H1 (cell line): ENCODE measurements at regions not wholly inside any gene's neighbourhood (a gene's known extent, or its start where the extent isn't known, plus 50 kb on each side); places are given as distances from the start of the nearest gene placed in this dataset.

Experiments used
- CTCF ChIA-PET: fragments of 300-600 bp; sonication (Branson Sonifier 250); formaldehyde crosslinking; loops from one replicate; lab custom pipeline; 2021; ENCODE audit not compliant: partially characterized antibody; lab: Charles Lee
- POLR2A ChIA-PET: fragments of 300-600 bp; sonication (Branson Sonifier 250); formaldehyde crosslinking; loops from one replicate; lab custom pipeline; 2021; ENCODE audit warnings: inconsistent platforms; ENCODE audit not compliant: partially characterized antibody; lab: Charles Lee
- DNase-seq, 2 experiments: peaks; one replicate each; pipeline versions ENCODE4 v3.0.0 to v3.0.0-alpha.2; 2010 to 2022; ENCODE audit warnings: low spot score in 2 of 2, low read depth in 1 of 2, mixed read lengths in 1 of 2
- FAIRE-seq: peaks from 2 replicates; lab custom pipeline; 2011; peaks lifted over from hg19 to GRCh38; lab: Jason Lieb, UNC
- H2AFZ ChIP-seq: 2 replicates; pipeline ENCODE4 v1.8.1; 2012; ENCODE audit warnings: low read length, inconsistent platforms
- H2AK5ac ChIP-seq: 2 replicates; pipeline ENCODE4 v1.6.1; 2013; ENCODE audit warnings: low read depth, low read length
- H2BK120ac ChIP-seq: replicated peaks from 2 replicates; pipeline ENCODE3; 2013; ENCODE audit warnings: low read depth, low read length, inconsistent platforms
- H2BK12ac ChIP-seq: 2 replicates; pipeline ENCODE4 v1.6.1; 2013; ENCODE audit warnings: low read depth, low read length
- H2BK15ac ChIP-seq: 2 replicates; pipeline ENCODE4 v1.6.1; 2013; ENCODE audit warnings: low read length
- H2BK20ac ChIP-seq: 2 replicates; pipeline ENCODE4 v1.6.1; 2013; ENCODE audit warnings: low read length
- H2BK5ac ChIP-seq: 2 replicates; pipeline ENCODE4 v1.6.1; 2013; ENCODE audit warnings: low read depth, low read length
- H3K14ac ChIP-seq: 2 replicates; pipeline ENCODE4 v1.6.1; 2013; ENCODE audit warnings: inconsistent platforms; ENCODE audit not compliant: insufficient read length
- H3K18ac ChIP-seq: 2 replicates; pipeline ENCODE4 v1.6.1; 2013; ENCODE audit warnings: low read length; ENCODE audit errors: extremely low read depth
- H3K23ac ChIP-seq: 2 replicates; pipeline ENCODE4 v1.6.1; 2013; ENCODE audit warnings: inconsistent platforms; ENCODE audit not compliant: insufficient read length
- H3K23me2 ChIP-seq: 2 replicates; pipeline ENCODE4 v1.6.1; 2013; ENCODE audit warnings: low read depth, low read length
- H3K27ac ChIP-seq: 2 replicates; pipeline ENCODE4 v1.6.1; 2011; ENCODE audit warnings: low read depth, low read length, inconsistent platforms
- H3K27me3 ChIP-seq, 4 experiments: replicated peaks in 1 of 4; 1 replicate in 1 of 4; 2 replicates in 3 of 4; pipeline versions ENCODE4 v1.6.1 to v1.8.1; 2011 to 2013; ENCODE audit warnings: low read length in 3 of 4, mild to moderate bottlenecking in 3 of 4, inconsistent platforms in 2 of 4, mixed read lengths in 2 of 4, moderate library complexity in 1 of 4; ENCODE audit not compliant: control insufficient read depth in 3 of 4, insufficient read depth in 3 of 4; ENCODE audit errors: extremely low read depth in 1 of 4
- H3K36me3 ChIP-seq, 4 experiments: 2 replicates each; pipeline versions ENCODE4 v1.6.1 to v1.8.1; 2011 to 2013; ENCODE audit warnings: mild to moderate bottlenecking in 4 of 4, low read length in 3 of 4, moderate library complexity in 2 of 4, control low read depth in 1 of 4, inconsistent platforms in 1 of 4; ENCODE audit not compliant: insufficient read depth in 4 of 4, control insufficient read depth in 2 of 4
- H3K4ac ChIP-seq: replicated peaks from 2 replicates; pipeline ENCODE3; 2013; ENCODE audit warnings: low read length, low read depth, mixed read lengths, inconsistent platforms; ENCODE audit not compliant: insufficient read length
- H3K4me1 ChIP-seq, 4 experiments: replicated peaks in 1 of 4; 1 replicate in 1 of 4; 2 replicates in 3 of 4; pipeline versions ENCODE4 v1.6.1 to v1.8.1; 2011 to 2013; ENCODE audit warnings: low read length in 3 of 4, inconsistent platforms in 2 of 4, mixed read lengths in 1 of 4; ENCODE audit not compliant: insufficient read depth in 4 of 4, control insufficient read depth in 3 of 4
- H3K4me2 ChIP-seq, 2 experiments: 2 replicates each; pipeline versions ENCODE4 v1.6.1 to v1.8.1; 2011 to 2013; ENCODE audit warnings: low read depth in 2 of 2, low read length in 2 of 2, control low read depth in 1 of 2, inconsistent platforms in 1 of 2, mild to moderate bottlenecking in 1 of 2; ENCODE audit not compliant: insufficient read depth in 1 of 2
- H3K4me3 ChIP-seq, 4 experiments: fragments of 200-600, 300-600 bp in 1 of 4; sonication (generic), shearing (Covaris generic), sonication (Bioruptor Twin) in 1 of 4; 2 replicates each; pipeline versions ENCODE4 v1.5.1 to v1.8.1; 2011 to 2016; ENCODE audit warnings: low read length in 4 of 4, low read depth in 3 of 4, control low read depth in 2 of 4, inconsistent platforms in 2 of 4, mild to moderate bottlenecking in 2 of 4, mixed read lengths in 1 of 4, moderate library complexity in 1 of 4; ENCODE audit not compliant: insufficient read depth in 2 of 4; ENCODE audit errors: extremely low read depth in 1 of 4
- H3K56ac ChIP-seq: replicated peaks from 2 replicates; pipeline ENCODE3; 2013; ENCODE audit warnings: low read depth, mild to moderate bottlenecking, mixed read lengths, low read length, inconsistent platforms; ENCODE audit not compliant: insufficient read length
- H3K79me1 ChIP-seq: 2 replicates; pipeline ENCODE4 v1.6.1; 2013; ENCODE audit warnings: low read depth, low read length, control low read depth
- H3K79me2 ChIP-seq, 2 experiments: 2 replicates each; pipeline versions ENCODE4 v1.6.1 to v1.8.1; 2012 to 2013; ENCODE audit warnings: low read length in 2 of 2, mild to moderate bottlenecking in 2 of 2, inconsistent platforms in 1 of 2; ENCODE audit not compliant: insufficient read depth in 2 of 2, control insufficient read depth in 1 of 2
- H3K9ac ChIP-seq, 4 experiments: replicated peaks in 1 of 4; 1 replicate in 1 of 4; 2 replicates in 3 of 4; pipeline versions ENCODE4 v1.6.1 to v1.8.1; 2011 to 2013; ENCODE audit warnings: low read depth in 3 of 4, low read length in 3 of 4, control low read depth in 2 of 4, mild to moderate bottlenecking in 2 of 4, moderate library complexity in 2 of 4, inconsistent platforms in 1 of 4; ENCODE audit errors: extremely low read depth in 1 of 4
- H3K9me3 ChIP-seq, 2 experiments: 2 replicates each; pipeline versions ENCODE4 v1.6.1 to v1.8.1; 2012 to 2013; ENCODE audit warnings: mild to moderate bottlenecking in 2 of 2, moderate library complexity in 2 of 2, control low read depth in 1 of 2, inconsistent platforms in 1 of 2, low read depth in 1 of 2, low read length in 1 of 2, mixed read lengths in 1 of 2; ENCODE audit not compliant: insufficient read depth in 2 of 2
- H4K20me1 ChIP-seq, 2 experiments: replicated peaks in 1 of 2; 2 replicates each; pipeline versions ENCODE3 to v1.8.1; 2011 to 2013; ENCODE audit warnings: inconsistent platforms in 2 of 2, low read length in 2 of 2, mild to moderate bottlenecking in 1 of 2; ENCODE audit not compliant: insufficient read depth in 2 of 2, control insufficient read depth in 1 of 2
- H4K5ac ChIP-seq: 2 replicates; pipeline ENCODE4 v1.6.1; 2013; ENCODE audit warnings: low read length, low read depth, mixed read lengths, inconsistent platforms; ENCODE audit not compliant: insufficient read length
- H4K8ac ChIP-seq: 2 replicates; pipeline ENCODE4 v1.8.0; 2013; ENCODE audit warnings: mild to moderate bottlenecking, moderate library complexity, low read length, inconsistent platforms; ENCODE audit not compliant: insufficient read depth; ENCODE audit errors: extremely low read depth
- H4K91ac ChIP-seq: replicated peaks from 2 replicates; pipeline ENCODE3; 2013; ENCODE audit warnings: low read length, mixed read lengths, inconsistent platforms; ENCODE audit not compliant: insufficient read length
- BRCA1 ChIP-seq: IDR thresholded peaks from 2 replicates; pipeline ENCODE4 v1.6.1; 2012; ENCODE audit warnings: low read depth, low read length, improper control_type of control experiment
- CBX5 ChIP-seq: fragments of 300-800, 300-1000 bp; sonication (generic); IDR thresholded peaks from 2 replicates; pipeline ENCODE4 v1.7.1; 2016; ENCODE audit warnings: antibody characterized with exemption, low read length, low read depth
- CBX8 ChIP-seq: fragments of 300-800, 300-1000 bp; sonication (generic); IDR thresholded peaks from 2 replicates; pipeline ENCODE4 v1.7.1; 2016; ENCODE audit warnings: low read depth, low read length, borderline replicate concordance
- CHD2 ChIP-seq: IDR thresholded peaks from 2 replicates; pipeline ENCODE4 v1.6.1; 2012; ENCODE audit warnings: low read length, improper control_type of control experiment
- FOSL1 ChIP-seq: IDR thresholded peaks from 2 replicates; pipeline ENCODE4 v1.6.1; 2011; ENCODE audit warnings: mild to moderate bottlenecking, low read depth, low read length, moderate library complexity; ENCODE audit not compliant: insufficient read depth
- HDAC2 ChIP-seq, 2 experiments: fragments of 300-600 bp in 1 of 2; sonication (generic) in 1 of 2; IDR thresholded peaks; 2 replicates each; pipeline ENCODE4 v1.6.1; 2011 to 2012; ENCODE audit warnings: low read depth in 2 of 2, low read length in 2 of 2, mild to moderate bottlenecking in 2 of 2, moderate library complexity in 2 of 2, borderline replicate concordance in 1 of 2, inconsistent platforms in 1 of 2
- POU5F1 ChIP-seq: IDR thresholded peaks from 2 replicates; pipeline ENCODE4 v1.6.1; 2011; ENCODE audit warnings: low read depth, mild to moderate bottlenecking, low read length, moderate library complexity
- SP2 ChIP-seq: IDR thresholded peaks from 2 replicates; pipeline ENCODE4 v1.6.1; 2012; ENCODE audit warnings: mild to moderate bottlenecking, low read length, inconsistent platforms
- TBP ChIP-seq: IDR thresholded peaks from 2 replicates; pipeline ENCODE4 v1.6.1; 2011; ENCODE audit warnings: low read depth, low read length, improper control_type of control experiment
- TCF12 ChIP-seq: IDR thresholded peaks from 2 replicates; pipeline ENCODE4 v1.6.1; 2011; ENCODE audit warnings: low read depth, mild to moderate bottlenecking, low read length
- YY1 ChIP-seq: IDR thresholded peaks from 2 replicates; pipeline ENCODE4 v1.6.1; 2011; ENCODE audit warnings: low read depth, mild to moderate bottlenecking, low read length
- WGBS, 2 experiments: shearing (Covaris generic) in 1 of 2; methylation state at CpG; one replicate each; pipeline versions ENCODE4 v1.1.6 to v1.1.7; 2013 to 2015; ENCODE audit warnings: low lambda C conversion rate in 2 of 2, mixed read lengths in 2 of 2, inconsistent platforms in 1 of 2, low coverage in 1 of 2, missing lambda C conversion rate in 1 of 2; ENCODE audit not compliant: insufficient replicate concordance in 2 of 2, insufficient coverage in 1 of 2, insufficient read length in 1 of 2; ENCODE audit errors: extremely low coverage in 1 of 2, missing lambda C conversion rate in 1 of 2; 5-methylcytosine and 5-hydroxymethylcytosine counted together
- TF ChIP-seq, protein P1 (sequence below), 3 experiments: IDR thresholded peaks; 1 replicate in 2 of 3; 2 replicates in 1 of 3; pipeline versions ENCODE4 v1.5.1 to v1.6.1; 2011; ENCODE audit warnings: low read length in 3 of 3, mild to moderate bottlenecking in 3 of 3, inconsistent platforms in 2 of 3, low read depth in 1 of 3, moderate library complexity in 1 of 3; ENCODE audit not compliant: insufficient read depth in 1 of 3; ENCODE audit errors: control extremely low read depth in 1 of 3

- Histone ChIP-seq H4K8ac (no peak overlapping the region), H3K56ac (no peak overlapping the region), H3K27ac (no peak overlapping the region), H3K36me3 (no peaks in the 10 kb centered on the region), H3K79me1 (no peaks in the 10 kb centered on the region), H2BK12ac (no peak overlapping the region), H3K9me3 (no peaks in the 10 kb centered on the region), H2AK5ac (no peak overlapping the region), H3K4me2 (no peak overlapping the region), H2BK15ac (no peak overlapping the region), H3K4me3 (no peak overlapping the region), H2BK120ac (no peak overlapping the region), H3K9ac (no peak overlapping the region), H3K23me2 (peaks cover 2% of the 10 kb centered on the region; the same call in 1 of the 2 replicates), H3K14ac (no peak overlapping the region), H2BK20ac (no peak overlapping the region), H3K79me2 (no peaks in the 10 kb centered on the region), H4K91ac (no peak overlapping the region), H4K5ac (no peak overlapping the region), H4K20me1 (no peaks in the 10 kb centered on the region), H3K4ac (no peak overlapping the region), H3K4me1 (no peaks in the 10 kb centered on the region), H3K23ac (no peak overlapping the region), H3K18ac (no peak overlapping the region), H2AFZ (no peak overlapping the region), H3K27me3 (no peaks in the 10 kb centered on the region), H2BK5ac (no peak overlapping the region)
- DNase-seq: no peak
- TF ChIP-seq CBX5 (no peak), SP2 (no peak), YY1 (no peak), BRCA1 (no peak), FOSL1 (no peak), HDAC2 (IDR thresholded peaks at IDR 0.05; ENCODE audit: borderline replicate concordance in 1 of 2, low read depth in 2 of 2, low read length in 2 of 2) (no peak), CBX8 (no peak), POU5F1 (no peak), TCF12 (no peak), CHD2 (no peak), TBP (no peak)
- TF ChIP-seq, protein P1, sequence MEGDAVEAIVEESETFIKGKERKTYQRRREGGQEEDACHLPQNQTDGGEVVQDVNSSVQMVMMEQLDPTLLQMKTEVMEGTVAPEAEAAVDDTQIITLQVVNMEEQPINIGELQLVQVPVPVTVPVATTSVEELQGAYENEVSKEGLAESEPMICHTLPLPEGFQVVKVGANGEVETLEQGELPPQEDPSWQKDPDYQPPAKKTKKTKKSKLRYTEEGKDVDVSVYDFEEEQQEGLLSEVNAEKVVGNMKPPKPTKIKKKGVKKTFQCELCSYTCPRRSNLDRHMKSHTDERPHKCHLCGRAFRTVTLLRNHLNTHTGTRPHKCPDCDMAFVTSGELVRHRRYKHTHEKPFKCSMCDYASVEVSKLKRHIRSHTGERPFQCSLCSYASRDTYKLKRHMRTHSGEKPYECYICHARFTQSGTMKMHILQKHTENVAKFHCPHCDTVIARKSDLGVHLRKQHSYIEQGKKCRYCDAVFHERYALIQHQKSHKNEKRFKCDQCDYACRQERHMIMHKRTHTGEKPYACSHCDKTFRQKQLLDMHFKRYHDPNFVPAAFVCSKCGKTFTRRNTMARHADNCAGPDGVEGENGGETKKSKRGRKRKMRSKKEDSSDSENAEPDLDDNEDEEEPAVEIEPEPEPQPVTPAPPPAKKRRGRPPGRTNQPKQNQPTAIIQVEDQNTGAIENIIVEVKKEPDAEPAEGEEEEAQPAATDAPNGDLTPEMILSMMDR (IDR thresholded peaks at IDR 0.05; ENCODE audit: control extremely low read depth in 1 of 3, insufficient read depth in 1 of 3, low read depth in 1 of 3, low read length in 3 of 3): no peak
- CTCF ChIA-PET: no interaction called here
- POLR2A ChIA-PET: no interaction called here
- FAIRE-seq: no peak
- WGBS, 2 experiments: 97% methylated on average over 5 of the region's 5 CpGs; no CpG with 5 or more reads in 1 of the 2 experiments
These were observed 291.8 kb upstream of the PRKX start for GRCh38 chrX:4005281-4005680.
